AG10803 (cell line): ENCODE measurements at regions not wholly inside any gene's neighbourhood (a gene's known extent, or its start where the extent isn't known, plus 50 kb on each side); places are given as distances from the start of the nearest gene placed in this dataset.

Experiments used
- DNase-seq: peaks from one replicate; pipeline ENCODE4 v3.0.0; 2010; ENCODE audit warnings: low read depth
- H3K4me3 ChIP-seq: 2 replicates; pipeline ENCODE4 v1.5.1; 2011; ENCODE audit warnings: mild to moderate bottlenecking, low read length, control low read depth
- CTCF ChIP-seq: conservative IDR thresholded peaks from 2 replicates; pipeline ENCODE4 v1.5.1; 2011; ENCODE audit warnings: mild to moderate bottlenecking, low read length, control low read depth, inconsistent platforms

- no peak for DNase-seq
- H3K4me3 ChIP-seq: no peak overlapping the region
- no peak for TF ChIP-seq CTCF
Observed at GRCh38 chr1:181326348-181326747, 157.0 kb upstream of the CACNA1E start.

DNA sequence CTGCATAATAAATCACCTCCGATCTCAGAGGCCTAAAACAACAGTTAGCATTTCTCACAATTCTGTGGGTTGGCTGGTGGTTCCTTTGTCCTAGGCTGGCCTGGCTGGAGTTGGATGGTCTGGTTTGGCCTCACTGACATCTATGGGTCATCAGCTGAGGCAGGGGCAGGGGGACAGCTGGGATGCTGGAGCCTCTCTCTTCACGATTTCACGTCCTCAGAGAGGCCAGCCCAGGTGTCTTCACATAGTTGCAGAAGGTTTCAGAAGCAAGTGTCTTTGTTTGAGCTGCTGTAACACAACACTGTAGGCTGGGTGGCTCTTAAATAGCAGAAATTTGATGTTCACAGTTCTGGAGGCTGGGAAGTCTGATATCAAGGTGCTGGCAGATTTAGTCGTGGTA is 155.5 kb upstream of the CACNA1E start:
- DNase-seq: no peak
- TF ChIP-seq CTCF: no peak
- no peak overlapping the region for H3K4me3 ChIP-seq

GRCh38 chr1:181334724-181335123 is 148.6 kb upstream of the CACNA1E start:
- no peak for TF ChIP-seq CTCF
- no peak for DNase-seq
- H3K4me3 ChIP-seq: no peak overlapping the region

DNA sequence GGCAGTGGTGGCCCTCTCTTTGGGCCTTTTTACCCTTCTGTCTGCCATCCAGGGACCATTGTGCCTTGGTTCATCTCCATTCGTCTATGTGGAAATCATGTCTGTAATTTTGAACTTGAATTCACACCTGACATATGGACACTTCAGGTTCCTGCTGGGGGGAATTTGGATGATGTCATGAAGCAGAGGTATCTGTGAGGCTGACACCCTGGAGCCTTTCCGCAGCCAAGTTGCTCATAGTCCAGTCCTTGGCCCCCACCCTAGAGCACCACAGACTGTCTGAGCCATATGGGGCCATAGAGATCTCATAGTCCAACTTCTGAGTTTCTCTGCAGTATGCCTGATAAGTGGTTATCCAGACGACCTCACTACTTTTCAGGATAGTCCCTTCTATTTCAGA is 147.7 kb upstream of the CACNA1E start:
- H3K4me3 ChIP-seq: no peak overlapping the region
- TF ChIP-seq CTCF: no peak
- no peak for DNase-seq

- no peak for DNase-seq
- no peak overlapping the region for H3K4me3 ChIP-seq
Observed at GRCh38 chr1:181341026-181341632, 142.2 kb upstream of the CACNA1E start.

GRCh38 chr1:181344091-181344490 is 139.2 kb upstream of the CACNA1E start:
- TF ChIP-seq CTCF: no peak
- no peak for DNase-seq
- no peak overlapping the region for H3K4me3 ChIP-seq

More at GRCh38 chr1:181341026-181341632, 142.2 kb upstream of the CACNA1E start:
- TF ChIP-seq CTCF: no peak

DNA sequence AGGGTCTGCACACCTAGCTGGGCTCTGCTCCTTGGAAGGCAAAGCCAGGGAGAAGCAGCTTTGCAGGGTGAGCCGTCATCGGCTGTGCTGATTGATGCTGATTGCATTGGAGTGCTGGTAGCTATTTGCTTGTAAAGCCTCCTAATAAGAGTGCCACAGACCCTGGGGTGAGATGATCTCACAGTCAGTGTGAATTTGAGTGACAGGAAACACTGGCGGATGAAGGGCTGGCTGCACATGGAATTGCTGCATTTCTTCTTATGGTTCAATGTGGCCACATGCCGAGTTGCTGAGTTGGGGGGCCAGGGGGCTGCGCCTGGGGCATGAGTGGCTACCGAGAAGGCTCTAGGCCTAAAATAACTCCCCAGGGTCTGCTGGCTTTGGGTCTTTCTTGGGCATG is 138.2 kb upstream of the CACNA1E start:
- H3K4me3 ChIP-seq: no peak overlapping the region
- no peak for DNase-seq
- no peak for TF ChIP-seq CTCF
